Nephron progenitor cell (in vitro differentiated cells): ENCODE measurements at regions not wholly inside any gene's neighbourhood (a gene's known extent, or its start where the extent isn't known, plus 50 kb on each side); places are given as distances from the start of the nearest gene placed in this dataset.

Source experiments
- DNase-seq: peaks from one replicate; pipeline ENCODE4 v3.0.0; 2021
- H3K27ac Mint-ChIP-seq: 2 replicates; pipeline ENCODE4 v1.8.0; 2021; ENCODE audit warnings: mild to moderate bottlenecking, moderate library complexity, mixed read lengths
- H3K27me3 Mint-ChIP-seq: 2 replicates; pipeline ENCODE4 v1.8.0; 2021; ENCODE audit warnings: mild to moderate bottlenecking, low read depth, mixed read lengths; ENCODE audit not compliant: poor library complexity
- H3K36me3 Mint-ChIP-seq: 2 replicates; pipeline ENCODE4 v1.8.0; 2021; ENCODE audit warnings: low read depth, mixed read lengths
- H3K4me1 Mint-ChIP-seq: 2 replicates; pipeline ENCODE4 v1.8.0; 2021; ENCODE audit warnings: mixed read lengths
- H3K4me3 Mint-ChIP-seq: 2 replicates; pipeline ENCODE4 v1.8.0; 2021; ENCODE audit warnings: mild to moderate bottlenecking, moderate library complexity, mixed read lengths
- H3K9me3 Mint-ChIP-seq: 2 replicates; pipeline ENCODE4 v1.8.0; 2021; ENCODE audit warnings: mild to moderate bottlenecking, moderate library complexity, mixed read lengths
- TF ChIP-seq, protein P1 (sequence below): fragments of 200-600 bp; sonication (generic); IDR thresholded peaks from 2 replicates; pipeline ENCODE4 v1.5.0; 2021; ENCODE audit warnings: antibody characterized with exemption

DNA sequence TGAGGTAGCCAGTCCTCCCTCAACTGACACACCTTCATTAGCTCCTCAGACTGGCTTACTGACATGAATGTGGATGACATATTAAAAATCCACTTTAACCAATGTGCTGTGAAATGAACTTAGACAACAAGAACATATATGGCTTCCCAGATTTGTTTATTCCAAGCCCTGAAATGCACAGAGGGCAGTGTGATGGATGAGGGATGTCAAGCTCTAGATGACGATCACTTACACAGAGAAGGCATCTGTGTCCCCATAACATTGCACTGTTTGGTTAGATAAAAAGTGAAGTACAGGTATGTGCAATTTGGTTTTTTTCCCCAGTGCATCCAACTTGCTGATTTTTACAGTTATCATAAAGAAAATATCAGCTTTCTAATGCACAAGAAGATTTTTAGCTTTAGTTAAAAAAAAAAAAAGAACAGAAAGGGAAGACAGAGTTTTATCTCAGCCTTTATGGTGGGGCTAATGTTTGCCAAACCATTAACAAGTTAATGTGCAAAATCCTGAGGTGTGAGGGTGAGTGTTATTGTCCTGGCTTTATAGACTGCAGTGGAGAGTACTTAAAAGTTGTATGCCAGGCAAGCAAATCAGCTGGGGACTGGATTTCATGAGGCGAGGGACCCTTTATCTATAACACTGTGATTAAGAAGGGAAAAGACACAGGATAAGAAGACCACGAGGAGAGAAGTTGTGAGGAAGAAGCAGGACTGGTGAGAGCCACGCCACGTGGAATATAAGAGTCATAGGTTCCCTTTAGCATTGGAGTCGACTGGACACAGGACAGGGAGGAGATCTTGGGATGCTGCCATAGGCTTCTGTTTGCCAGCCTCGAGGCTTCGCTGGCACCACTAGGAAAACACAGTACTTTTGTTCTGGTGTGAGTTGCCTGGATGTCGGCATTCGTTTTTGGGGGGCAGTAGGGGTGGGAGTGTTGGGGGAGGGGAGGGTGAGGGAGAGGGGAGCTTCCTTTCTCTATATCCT lies 90.0 kb upstream of the BACH2 start:
- H3K4me3 Mint-ChIP-seq = no peak overlapping the region
- peaks cover 10% of the 10 kb centered on the region for H3K27me3 Mint-ChIP-seq
- peaks cover 42% of the 10 kb centered on the region for H3K4me1 Mint-ChIP-seq
- no peak for DNase-seq
- no peaks in the 10 kb centered on the region for H3K9me3 Mint-ChIP-seq
- no peaks in the 10 kb centered on the region for H3K36me3 Mint-ChIP-seq
- TF ChIP-seq, protein P1, sequence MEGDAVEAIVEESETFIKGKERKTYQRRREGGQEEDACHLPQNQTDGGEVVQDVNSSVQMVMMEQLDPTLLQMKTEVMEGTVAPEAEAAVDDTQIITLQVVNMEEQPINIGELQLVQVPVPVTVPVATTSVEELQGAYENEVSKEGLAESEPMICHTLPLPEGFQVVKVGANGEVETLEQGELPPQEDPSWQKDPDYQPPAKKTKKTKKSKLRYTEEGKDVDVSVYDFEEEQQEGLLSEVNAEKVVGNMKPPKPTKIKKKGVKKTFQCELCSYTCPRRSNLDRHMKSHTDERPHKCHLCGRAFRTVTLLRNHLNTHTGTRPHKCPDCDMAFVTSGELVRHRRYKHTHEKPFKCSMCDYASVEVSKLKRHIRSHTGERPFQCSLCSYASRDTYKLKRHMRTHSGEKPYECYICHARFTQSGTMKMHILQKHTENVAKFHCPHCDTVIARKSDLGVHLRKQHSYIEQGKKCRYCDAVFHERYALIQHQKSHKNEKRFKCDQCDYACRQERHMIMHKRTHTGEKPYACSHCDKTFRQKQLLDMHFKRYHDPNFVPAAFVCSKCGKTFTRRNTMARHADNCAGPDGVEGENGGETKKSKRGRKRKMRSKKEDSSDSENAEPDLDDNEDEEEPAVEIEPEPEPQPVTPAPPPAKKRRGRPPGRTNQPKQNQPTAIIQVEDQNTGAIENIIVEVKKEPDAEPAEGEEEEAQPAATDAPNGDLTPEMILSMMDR = no peak
- H3K27ac Mint-ChIP-seq = peak overlapping the region; percentile 2

DNA sequence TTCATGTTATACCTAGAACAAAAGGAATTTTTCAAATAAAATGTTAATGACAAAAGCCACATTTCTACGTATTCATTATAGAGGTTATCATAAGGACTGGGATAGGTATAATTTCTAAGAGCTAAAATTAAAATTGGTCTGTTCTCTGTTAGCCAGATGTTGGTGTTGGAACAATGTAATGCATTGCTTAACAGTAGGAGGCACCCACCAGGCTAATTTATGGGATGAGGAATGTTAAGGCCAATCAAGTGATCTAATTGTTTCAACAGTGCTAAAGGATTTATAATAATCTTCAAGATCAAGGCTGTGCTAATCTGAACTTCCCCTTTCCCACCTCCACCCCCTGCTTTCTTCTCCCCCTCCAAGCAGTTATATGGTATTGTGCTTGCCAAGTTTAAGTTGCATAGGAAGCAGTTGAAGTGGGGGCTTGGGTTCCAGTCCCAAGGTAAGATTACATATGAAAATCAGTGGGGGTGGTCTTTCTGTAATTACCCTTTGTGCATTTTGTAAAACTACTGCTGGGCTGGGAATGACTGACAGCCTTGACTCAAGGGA lies 89.2 kb upstream of the BACH2 start:
- Mint-ChIP-seq H3K4me3 (no peak overlapping the region), H3K9me3 (no peaks in the 10 kb centered on the region), H3K27ac (no peak overlapping the region), H3K4me1 (peaks cover 42% of the 10 kb centered on the region), H3K36me3 (no peaks in the 10 kb centered on the region), H3K27me3 (peaks cover 10% of the 10 kb centered on the region)
- TF ChIP-seq, protein P1 = no peak
- DNase-seq = no peak

DNA sequence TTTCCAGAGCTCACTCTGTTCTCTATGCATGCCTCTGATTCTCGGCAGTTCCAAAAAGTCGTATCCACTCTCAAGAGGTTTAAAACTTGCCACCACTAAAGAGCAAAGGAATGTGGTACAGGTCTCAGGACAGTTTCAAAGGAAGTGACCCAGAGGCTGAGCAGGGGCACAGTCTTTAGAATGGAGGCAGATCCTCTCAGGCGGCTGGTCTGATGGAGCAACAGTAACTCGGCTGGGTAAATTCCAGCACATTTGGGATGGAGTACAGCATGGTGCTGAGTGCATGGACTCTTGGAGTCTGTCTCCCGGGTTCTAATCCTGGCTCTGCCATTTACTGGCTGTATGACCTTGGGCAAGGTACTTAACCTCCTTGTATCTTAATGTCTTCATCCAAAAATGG lies 88.1 kb upstream of the BACH2 start:
- Mint-ChIP-seq H3K27ac (no peak overlapping the region), H3K4me1 (peaks cover 42% of the 10 kb centered on the region)

DNA sequence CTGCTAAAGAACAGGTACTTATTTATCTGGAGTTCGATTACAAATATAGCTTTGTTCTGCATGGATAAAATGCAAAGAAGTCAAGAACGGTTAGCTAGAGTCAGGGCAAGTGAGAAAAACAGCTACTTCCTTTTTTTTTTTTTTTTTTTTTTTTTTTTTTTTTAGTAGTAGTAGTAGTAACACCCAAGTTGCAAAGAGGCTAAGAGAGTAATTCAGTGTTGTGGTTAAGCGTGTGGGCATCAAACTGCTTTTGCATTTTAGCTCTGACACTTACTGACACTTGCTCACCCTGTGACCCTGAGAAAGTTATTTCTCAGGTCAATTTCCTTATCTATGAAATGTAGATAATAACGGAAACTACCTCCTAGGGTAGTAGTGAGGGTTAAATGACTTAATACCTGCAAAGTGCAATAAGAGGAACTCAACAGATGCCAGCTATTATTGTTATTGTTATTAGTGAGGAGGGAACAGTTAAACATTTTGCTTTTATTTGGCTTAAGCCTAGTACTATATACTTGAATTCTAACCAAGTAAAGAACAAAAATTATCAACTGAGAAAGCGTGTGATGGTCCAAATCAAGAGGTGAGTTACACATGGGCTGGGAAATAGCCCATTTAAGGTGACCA lies 86.7 kb upstream of the BACH2 start:
- peaks cover 31% of the 10 kb centered on the region for H3K4me1 Mint-ChIP-seq
- H3K9me3 Mint-ChIP-seq = no peaks in the 10 kb centered on the region
- no peak overlapping the region for H3K4me3 Mint-ChIP-seq
- H3K27me3 Mint-ChIP-seq = peaks cover 8% of the 10 kb centered on the region
- no peak for DNase-seq
- TF ChIP-seq, protein P1 = no peak
- H3K36me3 Mint-ChIP-seq = no peaks in the 10 kb centered on the region
- no peak overlapping the region for H3K27ac Mint-ChIP-seq

More for the DNA sequence above, 88.1 kb upstream of the BACH2 start:
- Mint-ChIP-seq H3K4me3 (no peak overlapping the region), H3K9me3 (no peaks in the 10 kb centered on the region), H3K36me3 (no peaks in the 10 kb centered on the region), H3K27me3 (peaks cover 10% of the 10 kb centered on the region)
- no peak for DNase-seq
- TF ChIP-seq, protein P1 = no peak

DNA sequence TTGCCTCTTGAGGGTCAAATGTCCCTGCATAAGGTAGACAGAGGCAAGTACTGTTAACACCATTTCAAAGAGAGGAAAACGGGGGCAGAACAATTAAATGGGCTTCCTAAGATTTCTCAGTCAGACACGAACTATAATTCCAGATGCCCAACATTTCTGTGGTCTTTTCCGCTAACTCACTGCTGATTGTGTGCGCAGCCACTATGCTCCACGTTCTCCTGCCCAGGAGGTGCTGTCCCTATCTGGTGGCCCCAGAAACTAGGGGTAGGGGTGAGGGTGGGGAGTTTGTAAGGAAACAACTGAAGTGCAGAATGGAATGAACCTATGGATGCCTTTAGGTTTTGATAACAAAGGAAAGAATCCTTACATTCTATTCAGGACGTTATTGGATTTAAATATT lies 86.1 kb upstream of the BACH2 start:
- peaks cover 26% of the 10 kb centered on the region for H3K4me1 Mint-ChIP-seq
- H3K27me3 Mint-ChIP-seq = peaks cover 7% of the 10 kb centered on the region
- no peak overlapping the region for H3K4me3 Mint-ChIP-seq
- DNase-seq = no peak
- H3K27ac Mint-ChIP-seq = no peak overlapping the region
- TF ChIP-seq, protein P1 = no peak
- no peaks in the 10 kb centered on the region for H3K36me3 Mint-ChIP-seq
- H3K9me3 Mint-ChIP-seq = no peaks in the 10 kb centered on the region
